ENCODE measurements at regions not wholly inside any gene's neighbourhood (a gene's known extent, or its start where the extent isn't known, plus 50 kb on each side); places are given as distances from the start of the nearest gene placed in this dataset.

- H3K4me3 ChIP-seq (replicated peaks in 1 of 3; ENCODE audit: insufficient read depth in 1 of 3, low read depth in 2 of 3, low read length in 3 of 3) = no peak overlapping the region
- no peak for TF ChIP-seq POLR2AphosphoS5 (IDR thresholded peaks at IDR 0.05; ENCODE audit: low read depth, low read length)
- no peak for TF ChIP-seq TCF12 (IDR thresholded peaks at IDR 0.05)
- TF ChIP-seq TCF12 (CRISPR knock-in tag; IDR thresholded peaks at IDR 0.05) = no peak
- TF ChIP-seq ZNF143 (CRISPR knock-in tag; IDR thresholded peaks at IDR 0.05) = no peak
- TF ChIP-seq NBN (conservative IDR thresholded peaks at IDR 0.05) = no peak
- no peak for TF ChIP-seq NFE2 (CRISPR knock-in tag; IDR thresholded peaks at IDR 0.05)
- TF ChIP-seq ARNT (IDR thresholded peaks at IDR 0.05) = no peak
- TF ChIP-seq RAD51 (IDR thresholded peaks at IDR 0.05; ENCODE audit: borderline replicate concordance) = no peak
- no peak for TF ChIP-seq MZF1 (CRISPR knock-in tag; IDR thresholded peaks at IDR 0.05; ENCODE audit: borderline replicate concordance)
- TF ChIP-seq ZKSCAN5 (CRISPR knock-in tag; IDR thresholded peaks at IDR 0.05) = no peak
- TF ChIP-seq, protein P1, sequence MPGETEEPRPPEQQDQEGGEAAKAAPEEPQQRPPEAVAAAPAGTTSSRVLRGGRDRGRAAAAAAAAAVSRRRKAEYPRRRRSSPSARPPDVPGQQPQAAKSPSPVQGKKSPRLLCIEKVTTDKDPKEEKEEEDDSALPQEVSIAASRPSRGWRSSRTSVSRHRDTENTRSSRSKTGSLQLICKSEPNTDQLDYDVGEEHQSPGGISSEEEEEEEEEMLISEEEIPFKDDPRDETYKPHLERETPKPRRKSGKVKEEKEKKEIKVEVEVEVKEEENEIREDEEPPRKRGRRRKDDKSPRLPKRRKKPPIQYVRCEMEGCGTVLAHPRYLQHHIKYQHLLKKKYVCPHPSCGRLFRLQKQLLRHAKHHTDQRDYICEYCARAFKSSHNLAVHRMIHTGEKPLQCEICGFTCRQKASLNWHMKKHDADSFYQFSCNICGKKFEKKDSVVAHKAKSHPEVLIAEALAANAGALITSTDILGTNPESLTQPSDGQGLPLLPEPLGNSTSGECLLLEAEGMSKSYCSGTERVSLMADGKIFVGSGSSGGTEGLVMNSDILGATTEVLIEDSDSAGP (CRISPR knock-in tag; IDR thresholded peaks at IDR 0.05; ENCODE audit: borderline replicate concordance) = no peak
- TF ChIP-seq ZNF746 (CRISPR knock-in tag; IDR thresholded peaks at IDR 0.05) = no peak
- TF ChIP-seq ZNF556 (CRISPR knock-in tag; IDR thresholded peaks at IDR 0.05; ENCODE audit: borderline replicate concordance) = no peak
- no peak for TF ChIP-seq ZSCAN25 (CRISPR knock-in tag; IDR thresholded peaks at IDR 0.05)
- TF ChIP-seq PHF5A (CRISPR knock-in tag; IDR thresholded peaks at IDR 0.05; ENCODE audit: low read depth, unreplicated experiment) = no peak
- TF ChIP-seq ZNF619 (CRISPR knock-in tag; IDR thresholded peaks at IDR 0.05) = no peak
- TF ChIP-seq ZHX1 (CRISPR knock-in tag; IDR thresholded peaks at IDR 0.05; ENCODE audit: low read depth) = no peak
- TF ChIP-seq REXO4 (CRISPR knock-in tag; IDR thresholded peaks at IDR 0.05; ENCODE audit: borderline replicate concordance) = no peak
- H3K27me3 ChIP-seq (ENCODE audit: control insufficient read depth in 1 of 2, insufficient read depth in 2 of 2, low read length in 2 of 2) = no peaks in the 10 kb centered on the region
- H2AFZ ChIP-seq (ENCODE audit: low read length) = no peak overlapping the region
- DNase-seq (ENCODE audit: low spot score) = no peak
- H3K9me3 ChIP-seq (ENCODE audit: low read length) = no peaks in the 10 kb centered on the region
- H3K27ac ChIP-seq (ENCODE audit: extremely low read length, insufficient read depth, low read length) = no peak overlapping the region
- ATAC-seq = no peak
- peaks cover 8% of the 10 kb centered on the region; the same call in 1 of the 2 replicates for H3K4me1 ChIP-seq (ENCODE audit: insufficient read depth, low read length)
- H3K9ac ChIP-seq (ENCODE audit: insufficient read depth, low read depth, low read length) = no peak overlapping the region
- CTCF ChIA-PET (ENCODE audit: low intra/inter-chr PET ratio, low total read pairs) = no interaction called here
- WGBS (ENCODE audit: low lambda C conversion rate) = 2% methylated on average over 1 of the region's 1 CpG
- no peak for FAIRE-seq
- intact Hi-C loops (cut with micrococcal nuclease; ENCODE audit: unreplicated experiment) (no loop called here), in situ Hi-C loops (cut with HindIII; ENCODE audit: extremely low pct_ligation_motif_present, low pct_unique_long_range_greater_than_20kb) (no loop called here)
- POLR2A ChIA-PET = no interaction called here
- no peaks in the 10 kb centered on the region for H3K79me2 ChIP-seq (ENCODE audit: insufficient read depth, low read length)
- H4K20me1 ChIP-seq (ENCODE audit: insufficient read depth, low read length) = no peaks in the 10 kb centered on the region
- H3K36me3 ChIP-seq (replicated peaks in 1 of 2; ENCODE audit: control insufficient read depth in 1 of 2, insufficient read depth in 2 of 2, low read length in 2 of 2) = no peaks in the 10 kb centered on the region
- no TSS peak for BruUV-seq (replicated peaks)
- H3K4me2 ChIP-seq (ENCODE audit: low read depth, low read length) = no peak overlapping the region
Observed at GRCh38 chr2:193267496-193268002, 1072.8 kb upstream of the TMEFF2 start.
